ENCODE measurements at regions not wholly inside any gene's neighbourhood (a gene's known extent, or its start where the extent isn't known, plus 50 kb on each side); places are given as distances from the start of the nearest gene placed in this dataset.

DNA sequence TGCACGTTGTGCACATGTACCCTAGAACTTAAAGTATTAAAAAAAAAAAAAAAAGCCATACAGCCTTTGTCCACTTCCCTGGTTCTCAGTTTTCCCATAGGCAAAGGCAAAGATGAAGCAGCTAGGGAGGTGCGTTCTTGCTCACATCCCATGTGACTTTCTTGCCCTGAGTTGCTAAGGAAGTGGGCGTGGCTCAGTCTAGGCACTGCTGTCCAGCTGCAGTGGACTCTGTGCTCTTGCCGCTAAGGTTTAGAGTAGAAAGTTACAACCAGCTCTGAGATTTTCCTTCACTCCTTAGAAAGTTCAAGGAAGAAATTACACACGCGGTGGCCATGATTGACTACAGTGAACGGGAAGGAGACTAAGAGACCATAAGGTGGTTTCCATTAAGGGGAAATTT is 144.7 kb downstream of the NAA11 start:
- TF ChIP-seq, protein P1, sequence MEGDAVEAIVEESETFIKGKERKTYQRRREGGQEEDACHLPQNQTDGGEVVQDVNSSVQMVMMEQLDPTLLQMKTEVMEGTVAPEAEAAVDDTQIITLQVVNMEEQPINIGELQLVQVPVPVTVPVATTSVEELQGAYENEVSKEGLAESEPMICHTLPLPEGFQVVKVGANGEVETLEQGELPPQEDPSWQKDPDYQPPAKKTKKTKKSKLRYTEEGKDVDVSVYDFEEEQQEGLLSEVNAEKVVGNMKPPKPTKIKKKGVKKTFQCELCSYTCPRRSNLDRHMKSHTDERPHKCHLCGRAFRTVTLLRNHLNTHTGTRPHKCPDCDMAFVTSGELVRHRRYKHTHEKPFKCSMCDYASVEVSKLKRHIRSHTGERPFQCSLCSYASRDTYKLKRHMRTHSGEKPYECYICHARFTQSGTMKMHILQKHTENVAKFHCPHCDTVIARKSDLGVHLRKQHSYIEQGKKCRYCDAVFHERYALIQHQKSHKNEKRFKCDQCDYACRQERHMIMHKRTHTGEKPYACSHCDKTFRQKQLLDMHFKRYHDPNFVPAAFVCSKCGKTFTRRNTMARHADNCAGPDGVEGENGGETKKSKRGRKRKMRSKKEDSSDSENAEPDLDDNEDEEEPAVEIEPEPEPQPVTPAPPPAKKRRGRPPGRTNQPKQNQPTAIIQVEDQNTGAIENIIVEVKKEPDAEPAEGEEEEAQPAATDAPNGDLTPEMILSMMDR (IDR thresholded peaks at IDR 0.05): no peak
- no peak for TF ChIP-seq POLR2A (IDR thresholded peaks at IDR 0.05)
